ENCODE measurements at regions not wholly inside any gene's neighbourhood (a gene's known extent, or its start where the extent isn't known, plus 50 kb on each side); places are given as distances from the start of the nearest gene placed in this dataset.

- no peak for TF ChIP-seq POLR2A (IDR thresholded peaks at IDR 0.05; ENCODE audit: control extremely low read depth in 1 of 2, low read depth in 2 of 2, low read length in 2 of 2)
- no peak for TF ChIP-seq EZH2 (IDR thresholded peaks at IDR 0.05; ENCODE audit: low read depth, low read length, severe bottlenecking)
- no peak for TF ChIP-seq USF2 (IDR thresholded peaks at IDR 0.05; ENCODE audit: low read length)
- TF ChIP-seq CEBPB (IDR thresholded peaks at IDR 0.05; ENCODE audit: low read depth, low read length) = no peak
- TF ChIP-seq CTCF (IDR thresholded peaks at IDR 0.05; ENCODE audit: control extremely low read depth in 1 of 3, insufficient read depth in 1 of 3, low read depth in 1 of 3, low read length in 3 of 3) = no peak
- TF ChIP-seq GABPA (IDR thresholded peaks at IDR 0.05; ENCODE audit: borderline replicate concordance, insufficient read depth, low read length) = no peak
- no peak for TF ChIP-seq CREB1 (IDR thresholded peaks at IDR 0.05)
- TF ChIP-seq MAX (IDR thresholded peaks at IDR 0.05) = no peak
- TF ChIP-seq ATF3 (IDR thresholded peaks at IDR 0.05; ENCODE audit: insufficient read depth, low read depth, low read length) = no peak
- TF ChIP-seq SRF (IDR thresholded peaks at IDR 0.05; ENCODE audit: low read depth, low read length) = no peak
Observed at GRCh38 chr14:53517270-53517960, 364.3 kb upstream of the DDHD1 start.

Data from H1 (cell line).